Colon (tissue), 2 donors: ENCODE measurements at regions not wholly inside any gene's neighbourhood (a gene's known extent, or its start where the extent isn't known, plus 50 kb on each side); places are given as distances from the start of the nearest gene placed in this dataset.
"Not testable (repeated sequence)": the region's sequence is repeated elsewhere in the genome, so short reads cannot be mapped to it uniquely, and the experiment has no call there.

Source experiments
- FAIRE-seq: peaks from 2 replicates; lab custom pipeline; 2012; peaks lifted over from hg19 to GRCh38; lab: Jason Lieb, UNC
- donor health status: control.
- donor health status: control.

DNA sequence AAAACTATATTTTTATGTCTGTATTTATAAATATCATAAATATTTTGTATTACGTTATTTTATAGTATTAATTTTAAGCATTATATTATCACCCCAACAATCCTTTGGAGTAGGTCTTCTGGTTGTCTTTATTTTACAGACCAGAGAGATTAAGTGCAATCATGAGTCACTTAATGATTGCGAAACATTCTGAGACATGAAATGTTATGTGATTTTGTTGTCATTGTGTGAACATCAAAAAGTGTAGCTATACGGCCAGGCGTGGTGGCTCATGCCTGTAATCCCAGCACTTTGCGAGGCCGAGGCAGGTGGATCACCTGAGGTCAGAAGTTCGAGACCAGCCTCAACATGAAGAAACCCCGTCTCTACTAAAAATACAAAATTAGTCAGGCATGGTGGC, 178.8 kb upstream of the NR2F2 start:
- not testable (repeated sequence) for FAIRE-seq

DNA sequence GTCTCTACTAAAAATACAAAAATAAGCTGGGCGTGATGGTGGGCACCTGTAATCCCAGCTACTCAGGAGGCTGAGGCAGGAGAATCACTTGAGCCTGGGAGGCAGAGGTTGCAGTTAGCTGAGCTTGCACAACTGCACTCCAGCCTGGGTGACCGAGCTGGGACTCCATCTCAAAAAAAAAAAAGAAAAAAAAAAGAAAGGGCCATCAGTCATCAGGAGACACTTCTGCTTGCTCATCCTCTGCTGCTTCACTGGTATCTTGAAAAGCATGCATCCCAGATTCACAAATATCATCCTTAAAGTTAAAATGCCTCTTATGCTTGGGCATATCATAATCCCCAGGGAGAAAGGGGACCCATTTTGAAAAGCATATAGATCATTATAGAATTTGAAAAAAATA, 176.6 kb upstream of the NR2F2 start:
- no peak for FAIRE-seq

DNA sequence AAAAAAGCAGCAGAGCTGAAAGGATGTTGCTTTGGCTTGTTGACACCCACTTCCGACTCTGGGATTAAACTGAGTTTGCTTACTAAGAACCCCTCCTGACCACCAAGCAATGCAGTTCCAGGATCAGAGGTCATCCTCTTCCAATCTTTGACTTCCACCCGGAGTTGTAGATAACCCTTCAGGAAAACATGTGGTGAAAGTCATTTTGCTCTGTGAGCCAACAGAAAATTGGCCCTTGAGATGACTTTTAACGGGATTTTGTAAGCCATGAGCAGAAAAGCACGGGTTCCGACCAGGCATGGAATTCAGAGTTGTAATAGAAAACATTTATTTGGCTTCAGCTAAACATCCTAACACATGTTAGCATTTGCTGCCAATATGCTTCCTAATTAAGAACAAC, 171.6 kb upstream of the NR2F2 start:
- FAIRE-seq, result no peak

DNA sequence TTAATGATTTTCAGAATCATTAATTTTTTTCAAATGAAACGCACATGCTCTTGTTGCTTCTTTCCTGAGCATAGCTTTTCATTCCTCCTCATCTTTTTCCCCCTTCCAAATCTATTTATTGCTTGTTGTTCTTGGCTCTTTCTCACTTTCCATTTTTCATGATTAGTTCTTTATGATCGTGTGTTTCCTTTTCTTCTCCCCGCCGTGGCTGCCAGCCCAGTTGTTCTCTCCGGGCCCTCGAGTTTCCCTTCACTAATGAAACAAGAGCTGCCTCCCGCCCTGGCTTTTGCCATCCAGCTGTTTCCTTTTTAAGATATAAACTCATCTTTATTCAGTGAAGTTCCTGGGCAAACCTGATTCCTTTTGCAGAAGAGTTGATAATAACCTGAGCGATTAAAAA, 170.2 kb upstream of the NR2F2 start:
- FAIRE-seq, result no peak

DNA sequence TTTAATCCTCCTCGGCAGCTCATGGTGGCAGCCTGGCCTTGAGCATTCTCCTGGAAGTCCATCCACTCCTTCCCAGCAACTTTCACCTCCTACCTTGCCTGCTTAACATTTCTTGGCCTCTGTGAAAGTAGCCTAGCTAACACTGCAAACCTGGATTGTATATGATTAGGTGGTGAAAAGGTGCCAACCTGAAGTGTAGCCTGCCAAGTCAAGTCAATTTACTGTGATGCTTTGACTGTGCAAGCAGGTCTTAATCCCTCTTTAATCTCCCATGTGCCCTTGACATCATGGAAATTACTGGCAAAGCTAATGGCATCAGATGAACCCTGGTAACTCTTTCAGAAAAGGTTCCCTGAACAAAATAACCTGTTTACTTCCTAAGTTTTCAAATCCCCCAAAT, 169.7 kb upstream of the NR2F2 start:
- FAIRE-seq, result no peak

DNA sequence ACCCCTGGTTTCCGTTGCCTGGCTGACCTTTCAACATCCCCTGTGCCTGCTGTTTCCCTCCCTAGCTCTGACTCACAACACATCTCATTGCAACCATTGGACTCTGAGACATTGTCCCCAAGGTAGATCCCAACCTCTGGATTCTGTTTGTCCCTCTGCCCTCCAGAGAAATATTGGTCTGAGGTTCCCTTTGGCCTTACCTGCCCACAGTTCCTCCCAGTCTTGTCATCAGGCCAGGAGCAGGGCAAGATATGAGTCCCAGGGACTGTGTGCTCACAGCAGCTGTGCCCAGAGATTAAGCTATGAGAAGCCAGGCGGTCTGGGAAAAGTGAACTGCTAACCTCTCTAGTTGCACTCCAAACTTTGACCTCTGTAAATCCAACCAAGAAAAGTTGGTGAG, 168.2 kb upstream of the NR2F2 start:
- FAIRE-seq, result no peak

DNA sequence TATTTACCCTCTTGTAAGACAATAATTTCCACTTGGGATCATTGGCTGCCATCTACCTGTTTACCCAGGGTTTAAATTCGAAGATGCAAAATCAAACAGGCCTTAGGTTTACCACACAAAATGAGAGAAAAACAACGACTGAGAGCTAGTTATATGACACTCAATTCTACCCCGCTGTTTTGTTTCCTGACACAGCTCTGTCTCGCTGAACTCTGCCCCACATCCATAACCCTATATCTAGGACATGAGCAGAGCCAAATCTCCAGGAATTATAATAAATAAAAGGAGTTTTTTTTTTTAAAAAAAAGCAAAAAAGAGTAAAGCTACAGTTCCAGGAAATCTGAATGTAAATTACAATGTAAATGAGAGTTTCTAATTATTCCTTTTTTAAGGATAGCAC, 165.4 kb upstream of the NR2F2 start:
- no peak for FAIRE-seq

DNA sequence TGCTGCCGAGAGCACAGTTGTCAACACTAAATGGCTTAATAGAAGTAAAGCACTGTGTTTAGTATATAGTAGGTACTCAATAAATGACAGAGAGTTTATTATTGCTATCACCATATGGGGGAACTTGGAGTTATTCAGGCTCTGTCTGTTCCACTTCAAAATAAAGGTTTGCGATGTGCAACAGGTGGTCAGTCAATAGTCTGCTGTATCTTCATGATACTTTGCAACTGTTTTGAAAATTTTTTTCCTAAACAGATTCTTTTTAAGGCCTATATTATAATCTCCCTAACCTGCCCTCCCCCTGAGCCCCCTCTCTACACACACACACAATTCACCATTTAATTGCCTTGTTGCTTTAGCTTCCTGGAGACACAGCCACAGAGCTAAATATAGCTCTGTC, 164.7 kb upstream of the NR2F2 start:
- no peak for FAIRE-seq

GRCh38 chr15:96166223-96167200, 164.0 kb upstream of the NR2F2 start:
- FAIRE-seq, result no peak

- FAIRE-seq, result not testable (repeated sequence)
These were observed 159.9 kb upstream of the NR2F2 start for GRCh38 chr15:96170616-96170978.

- no peak for FAIRE-seq
These were observed 159.3 kb upstream of the NR2F2 start for GRCh38 chr15:96170979-96171739.

DNA sequence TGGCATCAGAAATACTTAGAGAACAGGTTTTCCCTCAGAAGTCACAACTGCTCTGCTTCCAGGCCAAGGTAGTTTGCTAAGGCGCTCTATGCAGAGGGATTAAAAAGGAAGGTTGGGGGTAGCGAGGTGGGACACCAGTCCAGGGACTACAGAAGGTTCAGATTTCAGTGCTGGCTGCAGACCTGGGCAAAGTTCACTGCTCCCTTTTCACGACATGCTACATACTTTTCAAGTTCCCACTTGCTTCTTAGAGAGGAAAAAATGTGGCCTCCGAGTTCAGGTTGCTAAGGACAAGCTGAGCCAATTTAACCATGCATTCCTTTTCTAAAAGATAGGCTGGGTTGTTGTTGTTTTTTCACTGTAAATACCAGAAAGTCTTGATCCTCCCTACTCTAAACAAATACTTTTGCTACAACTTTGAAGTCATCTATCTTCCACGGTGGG, 158.6 kb upstream of the NR2F2 start:
- FAIRE-seq, result no peak

GRCh38 chr15:96172417-96172816, 158.1 kb upstream of the NR2F2 start:
- no peak for FAIRE-seq

- FAIRE-seq, result no peak
These were observed 153.7 kb upstream of the NR2F2 start for GRCh38 chr15:96176831-96177230.

GRCh38 chr15:96177279-96177678, 153.2 kb upstream of the NR2F2 start:
- FAIRE-seq, result no peak

- no peak for FAIRE-seq
These were observed 150.3 kb upstream of the NR2F2 start for GRCh38 chr15:96180087-96180748.

- FAIRE-seq, result no peak
These were observed 149.3 kb upstream of the NR2F2 start for GRCh38 chr15:96181217-96181616.

DNA sequence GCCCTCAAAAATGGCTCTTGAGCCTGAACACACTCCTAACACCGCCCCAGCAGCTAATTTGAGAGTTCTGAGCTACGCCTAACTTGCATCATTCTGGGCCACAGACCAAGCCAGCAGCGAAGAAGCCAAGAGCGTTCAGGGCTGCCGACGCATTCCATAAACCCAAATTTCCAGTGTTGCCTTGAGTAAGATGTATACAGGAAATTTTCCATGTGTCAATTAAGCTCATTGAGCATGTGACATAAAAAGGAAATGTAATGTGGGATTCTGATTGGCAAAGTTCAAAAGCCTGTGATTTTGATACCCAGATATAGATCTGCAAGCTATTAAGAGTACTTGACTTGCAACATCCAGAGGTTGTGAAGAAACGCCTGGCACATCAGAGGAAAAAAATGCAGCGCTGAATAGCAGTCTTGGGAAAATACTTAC, 148.6 kb upstream of the NR2F2 start:
- no peak for FAIRE-seq

DNA sequence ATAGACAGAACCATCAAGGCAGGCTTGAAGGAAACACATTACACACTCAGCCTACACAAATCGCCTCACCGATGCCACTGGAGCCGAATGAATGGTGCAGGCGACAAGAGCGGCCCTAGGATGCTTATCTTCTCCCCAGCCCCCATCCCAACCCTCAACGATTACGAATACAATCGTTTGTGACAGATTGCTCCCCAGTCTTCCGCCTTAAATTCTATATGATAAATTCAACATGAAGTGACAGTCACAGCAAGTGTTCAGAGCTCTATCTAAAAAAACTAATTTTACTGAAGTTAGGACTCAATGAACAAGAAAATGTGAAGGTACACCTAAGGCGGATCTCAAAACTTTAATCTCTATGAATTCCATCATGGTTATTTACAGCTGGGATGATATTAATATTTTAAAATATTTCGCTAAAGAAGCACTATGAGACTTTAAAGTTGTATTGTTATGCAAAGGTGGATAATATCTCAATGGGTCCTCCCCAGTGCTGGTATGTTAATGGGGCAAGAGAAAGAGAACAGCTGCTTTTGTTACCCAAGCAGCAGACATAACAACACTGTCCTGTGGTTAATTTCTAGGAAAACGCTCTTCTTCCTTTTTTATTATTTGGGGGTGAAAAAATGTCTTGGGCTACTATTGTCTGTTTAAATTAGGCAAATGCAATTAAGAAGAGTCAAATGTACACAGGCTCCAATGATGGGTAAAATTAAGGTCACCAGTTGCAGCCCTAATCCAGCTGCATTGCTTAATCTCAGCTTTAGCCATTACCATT, 147.6 kb upstream of the NR2F2 start:
- no peak for FAIRE-seq

- no peak for FAIRE-seq
These were observed 147.0 kb upstream of the NR2F2 start for GRCh38 chr15:96183514-96183850.

DNA sequence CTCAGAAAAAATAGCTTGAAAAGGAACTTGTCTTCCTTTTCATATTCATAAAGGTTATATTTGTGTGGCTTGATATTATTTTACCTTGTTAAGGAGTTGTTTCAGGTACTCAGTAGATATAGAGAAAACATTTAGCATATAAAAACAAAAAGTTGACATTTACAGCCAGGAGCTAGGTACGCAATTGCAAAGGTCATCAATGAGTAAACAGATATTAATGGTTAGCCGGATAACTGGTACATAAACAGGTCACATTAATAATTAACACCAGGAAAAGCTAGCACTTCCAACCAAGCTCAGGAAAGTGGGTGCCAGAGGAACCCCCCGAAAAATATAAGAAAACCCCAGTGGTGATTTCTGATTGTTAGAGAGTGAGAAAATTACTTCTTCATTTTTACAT, 146.6 kb upstream of the NR2F2 start:
- no peak for FAIRE-seq

- no peak for FAIRE-seq
These were observed 146.2 kb upstream of the NR2F2 start for GRCh38 chr15:96184297-96184696.
